NCI-H748 treated with DMSO at 0.1 percent for 48 hours (cell line): ENCODE measurements at regions not wholly inside any gene's neighbourhood (a gene's known extent, or its start where the extent isn't known, plus 50 kb on each side); places are given as distances from the start of the nearest gene placed in this dataset.
"Not testable (repeated sequence)": the region's sequence is repeated elsewhere in the genome, so short reads cannot be mapped to it uniquely, and the experiment has no call there.

Source experiments
- DNase-seq: peaks from one replicate; lab custom pipeline; 2025; lab: John Stamatoyannopoulos, UW

DNA sequence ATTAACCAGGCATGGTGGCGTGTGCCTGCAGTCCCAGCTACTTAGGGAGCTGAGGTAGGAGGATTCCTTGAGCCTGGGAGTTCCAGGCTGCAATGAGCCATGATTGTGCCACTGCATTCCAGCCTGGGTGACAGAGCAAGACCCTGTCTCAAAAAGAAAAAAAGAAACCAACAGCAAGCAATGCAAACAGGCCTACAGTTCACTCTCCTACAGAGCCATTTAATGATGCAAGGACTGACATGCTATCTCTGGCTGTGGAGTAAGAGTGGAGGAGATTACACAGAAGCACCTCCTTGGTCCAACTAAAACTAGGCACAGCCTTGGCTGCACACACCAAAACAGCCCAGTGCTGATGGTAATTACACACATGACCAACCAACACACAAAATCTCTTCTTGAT, 127.5 kb upstream of the SOD1 start:
- DNase-seq, result no peak

DNA sequence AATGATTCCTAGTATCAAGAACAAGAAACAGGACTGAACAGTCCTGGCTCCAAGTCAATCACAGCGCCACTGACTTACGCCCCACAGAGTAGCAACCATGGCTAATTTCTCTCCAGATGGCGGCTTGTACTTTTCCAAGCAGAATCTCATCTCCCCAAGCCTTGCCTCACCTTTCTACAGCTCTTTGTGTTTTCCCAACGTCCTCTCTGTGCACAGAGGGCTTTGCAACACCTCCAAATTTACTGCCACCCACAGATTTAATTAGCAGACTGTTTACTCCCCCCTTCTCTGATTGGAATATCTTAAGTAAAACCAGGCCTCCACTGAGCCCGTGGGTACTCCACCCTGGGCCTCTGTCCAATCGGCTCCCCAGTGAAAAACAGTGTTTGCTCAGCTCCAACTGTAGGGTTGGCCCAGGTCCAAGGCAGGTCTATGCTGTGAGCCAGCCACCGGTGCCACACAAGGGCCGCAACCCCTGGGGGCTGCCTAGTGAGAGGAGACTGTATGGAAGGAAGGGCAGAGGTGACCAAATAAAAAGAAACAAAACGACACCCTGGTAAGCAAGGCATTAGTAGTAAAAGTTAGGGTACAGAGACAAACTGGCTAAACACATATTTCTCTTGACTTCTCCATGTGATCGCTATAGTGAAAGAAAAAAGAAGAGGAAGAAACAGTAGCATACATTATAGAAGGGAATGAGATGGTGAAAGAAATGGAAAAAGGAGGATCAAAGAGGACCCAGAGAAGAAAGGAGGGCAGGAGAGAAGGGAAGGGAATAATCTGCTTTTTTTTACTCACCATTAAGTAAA, 128.4 kb upstream of the SOD1 start:
- peak; percentile 99 for DNase-seq

DNA sequence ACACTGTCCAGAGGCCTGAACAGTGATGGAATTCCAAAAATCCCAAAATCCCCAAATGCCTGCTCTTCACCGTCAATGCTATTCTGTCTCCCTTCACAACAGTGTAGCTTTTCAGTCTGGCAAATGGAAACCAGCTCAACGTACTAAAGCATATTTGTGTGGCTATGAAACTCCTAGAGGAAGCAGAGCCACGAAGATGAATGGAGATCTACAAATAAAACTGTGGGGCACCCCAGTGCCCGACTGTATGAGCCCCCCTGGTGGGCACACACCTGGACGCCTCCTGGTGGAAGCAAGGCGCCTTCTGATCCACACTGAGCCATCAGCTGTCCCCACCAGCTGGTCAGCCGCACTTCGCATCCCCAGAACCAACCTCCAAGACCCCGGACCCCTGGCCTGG, 129.1 kb upstream of the SOD1 start:
- DNase-seq, result no peak

DNA sequence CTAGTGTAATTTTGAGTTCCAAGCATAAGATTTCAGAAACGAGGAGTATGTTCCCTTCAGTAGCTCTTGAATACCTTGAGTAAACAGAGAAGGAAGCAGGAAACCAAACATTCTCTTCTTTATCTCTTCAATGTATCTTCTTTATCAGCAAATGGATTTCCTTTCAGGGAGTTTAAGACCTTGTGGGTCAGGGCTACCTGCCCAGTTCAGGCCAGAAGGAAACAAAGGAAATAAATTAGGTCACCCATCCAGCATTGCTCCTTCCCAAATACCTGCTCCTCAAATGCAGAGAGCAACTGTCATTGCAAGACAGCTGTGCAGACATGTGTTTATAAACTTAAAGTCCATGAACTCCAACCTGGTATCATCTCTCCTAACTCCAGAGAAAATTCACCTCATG, 130.1 kb upstream of the SOD1 start:
- DNase-seq, result no peak

DNA sequence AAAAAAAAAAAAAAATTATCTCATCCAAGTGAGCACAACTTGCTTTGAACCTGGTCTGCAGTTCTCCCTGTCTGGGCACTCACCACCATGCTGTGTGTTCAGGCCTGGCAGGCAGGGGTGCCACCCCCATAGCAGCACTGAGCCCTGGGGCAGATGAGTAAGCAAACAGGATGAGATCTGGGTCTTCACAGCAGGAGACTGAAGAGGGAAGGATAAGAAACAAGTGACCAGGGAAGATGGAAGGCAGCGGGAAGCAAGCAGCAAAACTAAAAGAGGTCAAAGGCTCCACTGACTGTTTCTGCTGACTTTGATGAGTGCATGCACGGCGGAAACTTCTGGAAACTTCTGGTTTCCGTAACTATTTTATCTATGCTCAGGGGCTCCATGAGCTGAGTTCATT, 133.5 kb upstream of the SOD1 start:
- DNase-seq, result no peak

DNA sequence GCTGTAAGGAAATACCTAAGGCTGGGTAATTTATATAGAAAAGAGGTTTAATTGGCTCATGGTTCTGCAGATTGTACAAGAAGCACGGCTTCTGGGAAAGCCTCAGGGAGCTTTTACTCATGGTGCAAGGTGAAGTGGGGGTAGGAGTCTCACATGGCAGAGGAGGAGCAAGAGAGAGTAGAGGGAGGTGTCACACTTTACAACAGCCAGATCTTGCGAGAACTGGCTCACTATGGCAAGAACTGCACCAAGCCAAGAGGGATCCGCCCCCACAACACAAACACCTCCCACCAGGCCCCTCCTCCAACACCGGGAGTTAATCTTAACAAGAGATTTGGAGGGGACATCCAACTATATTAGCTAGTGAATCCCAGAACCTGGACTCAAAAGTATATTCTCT, 135.4 kb upstream of the SOD1 start:
- DNase-seq, result no peak

DNA sequence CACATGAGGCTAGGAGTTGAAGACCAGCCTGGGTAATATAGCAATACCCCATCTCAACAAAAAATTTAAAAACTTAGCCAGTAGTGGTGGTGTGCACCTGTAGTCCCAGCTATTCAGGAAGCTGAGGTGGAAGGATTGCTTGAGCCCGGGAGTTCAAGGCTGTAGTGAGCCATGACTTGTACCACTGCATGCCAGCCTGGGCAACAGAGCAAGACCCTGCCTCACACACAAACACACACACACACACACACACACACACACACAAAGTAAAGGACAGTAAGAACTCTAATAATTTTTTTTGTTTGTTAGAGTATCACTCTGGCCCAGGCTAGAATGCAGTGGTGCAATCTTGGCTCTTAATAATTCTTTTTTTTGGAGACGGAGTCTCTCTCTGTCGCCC, 138.0 kb upstream of the SOD1 start:
- DNase-seq, result no peak

DNA sequence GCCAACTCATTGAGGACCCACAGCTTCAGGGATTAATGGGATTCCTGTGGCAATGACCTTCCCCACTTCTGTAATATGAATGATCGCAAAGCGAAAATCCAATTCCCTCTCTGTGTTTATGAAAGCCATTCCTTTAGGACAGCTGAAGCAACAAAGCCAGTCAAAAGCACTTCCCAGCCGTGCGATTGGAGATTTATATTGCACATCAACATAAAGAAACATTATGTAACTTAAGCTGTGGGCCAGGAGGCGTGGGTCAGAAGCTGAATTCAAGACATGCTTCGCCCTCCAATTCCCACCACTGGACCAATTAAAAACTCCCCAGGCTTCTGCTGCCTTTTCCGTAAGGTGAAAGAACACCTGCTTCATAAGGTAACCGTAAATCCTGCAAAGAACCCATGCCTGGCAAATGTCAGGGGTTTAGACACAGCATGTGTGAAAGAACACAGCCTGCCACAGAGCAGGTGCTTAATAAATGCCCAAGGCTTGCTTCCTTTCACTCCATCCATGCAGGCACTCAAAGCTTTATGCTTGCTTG, 138.9 kb upstream of the SOD1 start:
- DNase-seq, result peak; percentile 65

DNA sequence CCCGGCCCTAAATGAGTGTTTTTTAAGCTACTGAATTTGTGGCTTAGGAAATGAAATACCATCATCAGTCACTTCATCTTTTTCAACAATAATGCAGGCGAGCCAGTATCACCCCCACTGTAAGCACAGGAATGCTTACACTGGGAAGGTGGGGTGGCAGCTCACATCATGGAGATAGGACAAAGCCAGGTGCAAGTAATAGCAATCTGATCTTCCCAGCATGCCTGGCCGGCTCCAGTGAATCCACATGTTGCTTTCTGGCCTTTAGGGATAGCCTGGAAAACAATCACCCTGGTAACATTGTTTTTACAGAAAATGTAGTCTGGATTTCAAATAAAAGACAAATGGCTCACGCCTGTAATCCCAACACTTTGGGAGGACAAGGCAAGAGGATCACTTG, 140.9 kb upstream of the SOD1 start:
- no peak for DNase-seq

DNA sequence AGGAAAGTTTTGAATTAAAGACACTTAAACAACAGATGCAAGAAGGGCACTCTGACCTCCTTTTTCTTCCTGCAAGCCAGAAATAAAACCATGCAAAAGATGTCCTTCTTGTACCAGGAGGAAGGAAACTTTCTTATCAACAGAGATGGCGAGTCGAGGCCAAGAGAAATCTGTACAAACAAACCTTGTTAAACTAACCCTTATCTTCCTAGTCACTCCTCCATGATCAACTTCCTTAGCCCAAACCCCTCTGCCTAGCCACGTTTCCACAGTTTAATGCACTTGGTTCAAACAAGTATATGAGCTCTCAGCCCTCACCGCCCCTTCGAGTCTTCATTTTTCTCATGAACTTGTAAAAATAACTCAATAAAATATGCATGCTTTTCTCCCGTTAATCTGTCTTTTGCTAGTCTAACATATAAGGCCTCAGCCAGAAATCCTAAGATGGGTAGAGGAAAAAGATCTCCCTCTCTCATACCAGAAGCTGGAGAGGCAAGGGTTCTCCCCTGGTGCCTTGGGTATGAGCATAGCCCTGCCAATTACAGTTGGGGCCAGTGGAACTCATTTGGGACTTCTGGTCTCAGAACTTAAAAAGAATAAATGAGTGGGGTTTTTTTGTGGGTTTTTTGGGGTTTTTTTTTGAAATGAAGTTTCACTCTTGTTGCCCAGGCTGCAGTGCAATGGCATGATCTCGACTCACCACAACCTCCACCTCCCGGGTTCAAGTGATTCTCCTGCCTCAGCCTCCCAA, 141.7 kb upstream of the SOD1 start:
- no peak for DNase-seq

DNA sequence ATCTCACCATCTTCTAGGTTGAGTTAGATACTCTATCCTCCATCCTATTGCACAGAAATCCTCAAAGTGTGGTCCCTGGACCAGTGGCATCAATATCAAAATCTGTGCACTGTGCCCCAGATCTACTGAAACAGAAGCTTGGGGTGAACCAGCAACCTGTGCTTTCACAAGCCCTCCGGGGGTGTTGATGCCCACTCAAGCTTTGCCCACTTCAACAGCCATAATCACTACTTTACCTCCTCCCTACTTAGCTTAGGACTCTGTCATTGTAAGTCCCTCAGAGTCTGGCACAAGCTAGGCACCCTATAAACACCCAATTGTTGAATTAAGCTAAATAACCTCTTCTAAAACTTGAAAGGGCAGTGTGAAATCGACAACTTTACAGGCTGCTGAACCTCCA, 144.2 kb upstream of the SOD1 start:
- no peak for DNase-seq

DNA sequence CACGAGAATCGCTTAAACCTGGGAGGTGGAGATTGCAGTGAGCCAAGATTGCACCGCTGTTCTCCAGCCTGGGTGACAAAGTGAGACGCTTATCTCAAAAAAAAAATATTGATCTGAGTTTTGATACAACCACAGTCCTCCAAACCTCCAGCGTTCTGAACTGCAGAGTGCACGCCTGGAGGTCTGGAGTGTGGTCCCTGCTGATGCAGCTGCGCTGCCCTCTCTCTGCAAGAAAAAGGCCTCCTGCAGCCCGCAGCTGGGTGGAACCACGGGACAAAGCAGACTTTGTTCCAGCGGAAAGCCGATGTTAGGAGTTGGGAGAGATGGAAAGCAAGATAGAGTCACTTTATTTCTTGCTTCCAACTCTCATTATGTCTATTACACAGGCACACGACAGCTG, 144.9 kb upstream of the SOD1 start:
- DNase-seq, result no peak

DNA sequence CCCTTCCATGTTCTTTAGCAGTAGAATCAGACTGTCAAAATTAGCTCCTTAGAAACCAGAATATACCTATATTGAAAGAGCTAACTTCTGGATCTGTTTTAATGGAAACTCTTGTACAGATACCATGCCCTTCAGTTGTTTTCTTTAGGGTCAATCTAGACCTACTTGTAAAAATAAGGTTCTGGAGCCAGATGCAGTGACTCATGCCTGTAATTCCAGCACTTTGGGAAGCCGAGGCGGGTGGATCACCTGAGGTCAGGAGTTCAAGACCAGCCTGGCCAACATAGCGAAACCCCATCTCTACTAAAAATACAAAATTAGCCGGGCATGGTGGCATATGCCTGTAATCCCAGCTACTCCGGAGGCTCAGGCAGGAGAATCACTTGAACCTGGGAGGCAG, 146.0 kb upstream of the SOD1 start:
- not testable (repeated sequence) for DNase-seq

DNA sequence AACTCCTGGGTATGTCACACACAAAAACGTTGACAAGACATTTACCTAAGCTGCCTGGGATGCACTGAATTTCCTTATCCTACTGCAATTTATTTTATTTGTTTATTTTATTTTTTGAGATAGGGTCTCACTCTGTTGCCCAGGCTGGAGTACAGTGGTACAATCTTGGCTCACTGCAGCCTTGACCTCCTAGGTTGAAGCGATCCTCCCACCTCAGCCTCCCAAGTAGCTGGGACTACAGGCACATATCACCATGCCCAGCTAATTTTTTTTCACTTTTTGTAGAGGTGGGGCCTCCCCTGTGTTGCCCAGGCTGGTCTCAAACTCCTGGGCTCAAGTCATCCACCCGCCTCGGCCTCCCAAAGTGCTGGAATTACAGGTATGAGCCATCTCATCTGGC, 147.5 kb upstream of the SOD1 start:
- not testable (repeated sequence) for DNase-seq

DNA sequence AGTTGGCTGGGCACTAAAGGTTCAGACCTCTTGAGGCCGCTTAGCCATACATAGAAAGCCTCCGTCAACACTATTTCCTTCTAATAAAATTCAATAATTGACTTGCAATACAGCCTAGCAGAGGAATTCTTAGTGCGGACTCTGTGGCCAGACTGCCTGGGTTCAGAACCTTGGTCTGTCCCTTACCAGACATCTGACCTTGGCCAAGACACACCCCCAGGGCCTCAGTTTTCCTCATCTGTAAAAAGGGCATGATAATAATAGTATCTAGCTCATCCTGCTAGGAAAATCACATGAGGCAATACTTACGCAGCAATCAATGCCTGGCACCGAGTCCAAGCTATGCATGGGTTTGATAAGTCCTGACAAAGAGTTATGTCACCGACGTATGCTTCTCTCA, 148.2 kb upstream of the SOD1 start:
- no peak for DNase-seq

DNA sequence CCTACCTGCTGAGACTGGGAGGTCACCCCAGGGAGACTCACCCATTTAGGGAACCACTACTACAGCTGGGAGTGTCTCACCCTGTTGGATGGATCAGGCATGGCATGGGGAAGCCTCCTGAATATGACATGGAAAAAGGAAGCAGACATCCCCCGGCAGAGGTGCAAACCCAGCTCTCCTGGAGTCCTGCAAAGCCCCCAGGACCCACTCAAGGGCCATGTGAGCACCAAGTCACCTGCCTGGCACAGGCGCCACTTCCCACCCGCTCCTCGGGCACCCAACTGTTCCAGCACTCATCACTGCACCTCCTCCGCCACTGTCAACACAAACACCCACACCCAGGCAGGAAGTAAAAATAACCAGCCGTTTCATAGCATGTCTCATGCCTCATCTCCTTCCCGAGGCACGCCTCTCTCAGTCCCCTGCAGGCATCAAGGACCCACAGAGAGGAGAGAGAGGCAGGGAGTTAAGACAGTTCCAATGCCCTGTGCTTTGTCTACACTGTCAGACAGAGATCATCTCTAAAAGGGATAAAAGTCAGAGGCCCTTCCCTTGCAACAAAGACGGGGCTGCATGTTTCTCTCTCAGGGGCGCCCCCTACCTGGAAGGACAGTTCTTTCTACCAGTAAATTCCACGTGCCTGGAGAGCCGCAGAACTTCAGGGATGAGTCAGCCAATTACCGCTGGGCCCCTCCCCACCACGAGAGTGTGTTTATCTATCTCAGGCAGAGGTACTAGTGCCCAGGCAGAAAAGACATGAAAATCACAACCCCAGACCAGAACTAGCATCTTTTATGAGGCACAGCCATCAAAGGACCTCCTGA, 150.1 kb upstream of the SOD1 start:
- no peak for DNase-seq

DNA sequence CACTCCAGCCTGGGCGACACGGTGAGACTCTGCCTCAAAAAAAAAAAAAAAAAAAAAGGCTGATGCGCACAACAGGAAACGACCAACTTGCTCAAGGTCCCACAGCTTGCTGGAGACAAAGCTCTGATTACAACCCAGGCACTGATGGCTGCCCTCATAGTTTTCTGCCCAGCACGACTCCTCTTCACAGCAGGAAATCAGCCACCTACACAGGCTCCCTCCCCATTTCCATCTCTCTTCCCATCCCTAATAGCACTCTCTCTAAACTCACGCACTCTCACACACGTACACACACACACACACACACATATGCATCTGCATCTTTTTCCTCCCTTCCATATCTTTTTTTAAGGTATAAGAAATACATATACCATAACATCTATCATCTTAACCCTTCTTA, 153.5 kb upstream of the SOD1 start:
- DNase-seq, result no peak

DNA sequence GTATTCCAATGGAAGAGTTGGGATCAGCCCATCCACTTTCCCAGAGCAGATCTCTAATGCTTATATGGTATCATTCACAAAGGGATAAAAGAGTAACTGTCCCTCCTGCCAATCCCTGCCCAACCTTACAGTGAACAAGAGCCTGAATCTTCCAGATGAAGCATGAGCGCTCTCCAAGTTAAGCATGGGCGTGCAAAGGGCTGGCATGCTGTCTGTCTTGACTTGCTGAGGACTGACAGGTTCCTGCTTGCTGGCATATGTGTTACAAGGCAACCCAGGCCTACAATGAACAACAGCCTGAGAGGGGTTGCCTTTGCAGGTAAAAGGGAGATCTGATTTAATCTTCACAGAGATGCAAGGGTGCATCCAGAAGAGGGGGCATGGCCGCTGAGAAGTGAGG, 155.6 kb upstream of the SOD1 start:
- DNase-seq, result no peak

DNA sequence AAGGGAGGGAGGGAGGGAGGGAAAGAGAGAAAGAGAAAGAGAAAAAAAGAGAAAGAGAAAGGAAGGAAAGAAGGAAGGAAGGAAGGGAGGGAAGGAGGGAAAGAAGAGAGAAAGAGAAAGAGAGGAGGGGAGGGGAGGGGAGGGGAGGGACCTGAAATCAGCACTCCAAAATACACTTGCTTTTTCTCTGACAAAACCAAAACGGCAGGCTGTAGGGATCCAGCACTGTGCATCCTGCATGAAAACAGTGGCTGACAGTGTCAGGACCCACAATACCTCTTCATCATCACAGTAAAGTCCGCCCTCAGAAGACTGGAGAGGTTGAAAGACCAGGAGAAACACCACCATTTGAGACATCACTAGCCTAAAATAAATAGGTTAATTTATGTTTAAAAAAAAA, 156.0 kb upstream of the SOD1 start:
- DNase-seq, result no peak

DNA sequence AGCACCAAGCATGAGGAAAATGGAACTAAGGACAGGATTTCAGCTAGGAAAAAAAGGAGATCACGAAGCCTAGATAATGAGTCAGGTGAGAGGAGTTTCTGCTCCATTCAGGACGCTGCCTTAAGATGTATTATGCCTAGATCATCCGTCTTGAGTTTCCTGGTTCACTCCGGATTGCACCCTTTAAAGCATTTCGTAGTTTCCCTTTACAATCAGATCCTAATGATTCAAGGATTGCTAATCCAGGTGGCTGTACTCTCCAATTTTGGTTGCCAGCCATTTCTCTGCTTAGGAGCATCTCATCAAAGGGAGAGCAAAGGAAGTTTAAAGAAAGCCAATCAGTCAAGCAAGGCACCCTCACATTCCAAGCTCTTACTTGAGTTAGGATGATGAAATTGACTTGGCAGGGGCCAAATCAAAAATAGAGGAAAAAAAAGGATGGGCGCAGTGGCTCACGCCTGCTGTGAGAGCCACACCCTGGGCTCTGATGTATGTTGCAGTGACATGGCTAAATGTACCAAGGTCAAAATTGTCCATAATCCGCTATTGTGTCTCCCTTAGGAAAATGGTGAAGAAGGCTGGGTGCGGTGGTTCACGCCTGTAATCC, 156.9 kb upstream of the SOD1 start:
- no peak for DNase-seq

DNA sequence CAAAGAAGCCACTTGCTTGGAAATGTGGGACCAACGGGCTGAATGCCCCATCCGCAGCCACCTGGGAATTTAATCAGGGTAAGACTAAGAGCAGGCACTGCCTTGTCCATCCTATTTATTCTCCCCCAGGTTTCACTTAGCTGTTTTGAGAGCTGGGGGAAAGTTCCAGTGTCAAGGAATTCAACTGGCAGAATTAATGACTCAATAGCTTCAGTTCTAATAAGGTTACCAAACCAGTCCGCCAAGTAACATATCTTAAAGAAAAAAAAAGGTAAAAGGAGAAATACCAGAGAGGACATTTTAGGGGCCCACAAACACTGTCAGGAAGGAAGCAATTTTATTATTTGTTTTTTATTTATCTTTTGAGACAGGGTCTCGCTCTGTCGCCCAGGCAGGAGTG, 157.6 kb upstream of the SOD1 start:
- no peak for DNase-seq

DNA sequence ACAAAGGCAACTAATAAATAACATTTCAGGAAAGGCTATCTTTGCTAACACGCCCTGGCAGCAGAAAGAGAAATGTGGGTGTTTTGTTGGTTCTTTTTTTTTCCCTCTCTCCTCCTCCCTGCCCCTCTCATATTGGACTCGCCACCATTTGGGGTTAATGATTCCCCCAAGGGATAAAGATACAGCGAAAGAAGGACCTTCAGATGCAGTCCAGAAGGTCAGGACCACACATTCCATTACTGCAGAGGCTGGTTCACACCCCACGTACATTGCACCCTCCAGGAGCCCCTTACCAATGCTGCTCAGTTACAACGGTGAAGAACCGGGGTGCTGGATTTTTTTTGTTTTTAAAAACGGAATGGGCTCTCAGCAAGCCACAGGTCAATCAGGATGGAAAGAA, 156.9 kb upstream of the TIAM1 start:
- DNase-seq, result no peak
